Heart left ventricle (tissue), 16 donors: ENCODE measurements at regions not wholly inside any gene's neighbourhood (a gene's known extent, or its start where the extent isn't known, plus 50 kb on each side); places are given as distances from the start of the nearest gene placed in this dataset.

Source experiments
- ATAC-seq, 4 donors: fragments of 200-7000 bp; cut with Tn5 transposase; one replicate each; pipeline ENCODE4 v1.9.1; 2020 to 2022; ENCODE audit warnings: moderate library complexity in 4 of 4, mild to moderate bottlenecking in 3 of 4, moderate number of reproducible peaks in 1 of 4
- DNase-seq, 5 donors: peaks; one replicate each; pipeline ENCODE4 v3.0.0-alpha.2; 2020
- H3K27ac ChIP-seq, 12 donors: fragments of 200-600 bp; sonication (generic) in 4 of 12; one replicate each; pipeline versions ENCODE4 v1.5.0 to v1.8.0; 2016 to 2022; ENCODE audit warnings: mild to moderate bottlenecking in 2 of 12
- H3K27me3 ChIP-seq, 9 donors: fragments of 200-600 bp; sonication (generic) in 2 of 9; one replicate each; pipeline versions ENCODE4 v1.5.1 to v1.8.0; 2016 to 2022; ENCODE audit warnings: mild to moderate bottlenecking in 3 of 9
- H3K36me3 ChIP-seq, 9 donors: fragments of 200-600 bp; sonication (generic) in 2 of 9; one replicate each; pipeline versions ENCODE4 v1.5.0 to v1.8.0; 2018 to 2022; ENCODE audit warnings: mild to moderate bottlenecking in 2 of 9
- H3K4me1 ChIP-seq, 12 donors: fragments of 200-600 bp; sonication (generic) in 4 of 12; one replicate each; pipeline versions ENCODE4 v1.5.0 to v1.8.0; 2016 to 2022; ENCODE audit warnings: mild to moderate bottlenecking in 3 of 12
- H3K4me3 ChIP-seq, 12 donors: fragments of 200-600 bp; sonication (generic) in 4 of 12; one replicate each; pipeline versions ENCODE4 v1.5.0 to v1.8.0; 2017 to 2022; ENCODE audit warnings: mild to moderate bottlenecking in 9 of 12, moderate library complexity in 4 of 12
- H3K9me3 ChIP-seq, 12 donors: fragments of 200-600 bp; sonication (generic) in 4 of 12; one replicate each; pipeline versions ENCODE4 v1.5.0 to v1.8.0; 2016 to 2022; ENCODE audit warnings: mild to moderate bottlenecking in 1 of 12
- CTCF ChIP-seq, 12 donors: fragments of 200-600 bp; sonication (generic) in 4 of 12; IDR thresholded peaks; one replicate each; pipeline versions ENCODE4 v1.5.0 to v1.8.0; 2018 to 2022; ENCODE audit warnings: antibody characterized with exemption in 12 of 12, mild to moderate bottlenecking in 5 of 12
- POLR2A ChIP-seq, 2 donors: fragments of 450-650 bp; IDR thresholded peaks; one replicate each; pipeline ENCODE4 v1.6.1; 2017; ENCODE audit warnings: antibody characterized with exemption in 2 of 2, mild to moderate bottlenecking in 2 of 2, moderate library complexity in 2 of 2
- WGBS, 4 donors: extraction: QIAGEN DNeasy Blood & Tissue Kit in 2 of 4; methylation state at CpG; one replicate each; pipeline versions ENCODE4 v1.1.5 to v1.1.7; 2013 to 2018; 5-methylcytosine and 5-hydroxymethylcytosine counted together
- intact Hi-C, 10 donors: fragments of 100-400 bp; cut with DNase I; formaldehyde crosslinking; loops; one replicate each; pipeline versions ENCODE4 v1.11.1 to v1.14.2; 2022
- donor health status: ischemic (EF 13 %, LVEDD 7.1; RV severe dilation, severe dysfunction).
- donor health status: healthy with polysubstance abuse.
- donor health status: DM: no; HTN: yes; CAD: no.
- donor health status: DM: no; HTN: no; CAD: no.
- donor health status: ischemic (EF 25% LVEDD 6.9; RV normal size, moderate dysfunction).
- donor health status: ischemic (EF 25% LVEDD 5.7; RV mildly dilated, moderate dysfunction).
- donor health status: healthy.
- donor health status: DM: yes; HTN: yes; CAD: no.
- donor health status: ischemic (EF 35%, LVEDD 5.7; RV mildly dilated, moderate dysfunction).
- donor health status: nonischemic (EF 11% LVEDD 7.7; RV severe dilation, severe dysfunction).
- donor health status: DM: yes; HTN: yes; CAD: no.
- donor health status: PGD.
- donor health status: ischemic (EF 29% LVEDD 5.4; RV normal size, mild dysfunction).
- donor health status: nonischemic (EF 23%, LVEDD 6.1; RV moderate dilation, normal function).

- no peak for TF ChIP-seq POLR2A (IDR thresholded peaks at IDR 0.05)
- no peak for TF ChIP-seq CTCF (IDR thresholded peaks at IDR 0.05)
- H3K9me3 ChIP-seq = no peaks in the 10 kb centered on the region
- WGBS, 4 donors = 99 to 100% methylated on average over 4 of the region's 4 CpGs; no CpG with 5 or more reads in 2 of the 4 donors
- no peaks in the 10 kb centered on the region for H3K36me3 ChIP-seq
- intact Hi-C loops = no loop called here
- no peak for ATAC-seq
- H3K27me3 ChIP-seq = no peaks in the 10 kb centered on the region
- no peak overlapping the region for H3K4me3 ChIP-seq
- no peak overlapping the region for H3K27ac ChIP-seq
- no peak for DNase-seq
- H3K4me1 ChIP-seq = no peaks in the 10 kb centered on the region
Observed at GRCh38 chrY:7681426-7681825, 769.9 kb upstream of the AMELY start.

- Histone ChIP-seq H3K9me3 (no peaks in the 10 kb centered on the region), H3K4me1 (no peaks in the 10 kb centered on the region), H3K4me3 (no peak overlapping the region), H3K27me3 (no peaks in the 10 kb centered on the region), H3K27ac (no peak overlapping the region), H3K36me3 (no peaks in the 10 kb centered on the region)
- DNase-seq (no peak), ATAC-seq (no peak)
- 89 to 95% methylated on average over 2 of the region's 2 CpGs; no CpG with 5 or more reads in 2 of the 4 donors for WGBS, 4 donors
- intact Hi-C loops = no loop called here
- TF ChIP-seq POLR2A (IDR thresholded peaks at IDR 0.05) = no peak
- no peak for TF ChIP-seq CTCF (IDR thresholded peaks at IDR 0.05)
Observed at GRCh38 chrY:7674465-7674864, 762.9 kb upstream of the AMELY start.

- Histone ChIP-seq H3K36me3 (no peaks in the 10 kb centered on the region), H3K27ac (no peak overlapping the region), H3K9me3 (no peaks in the 10 kb centered on the region), H3K4me1 (no peaks in the 10 kb centered on the region), H3K4me3 (no peak overlapping the region), H3K27me3 (no peaks in the 10 kb centered on the region)
- WGBS, 4 donors = 96% methylated on average over 15 of the region's 15 CpGs; no CpG with 5 or more reads in 2 of the 4 donors
- intact Hi-C loops = no loop called here
- TF ChIP-seq POLR2A (IDR thresholded peaks at IDR 0.05) (no peak), CTCF (IDR thresholded peaks at IDR 0.05) (no peak)
- ATAC-seq = no peak
- no peak for DNase-seq
Observed at GRCh38 chrY:7672796-7673195, 761.2 kb upstream of the AMELY start.

GRCh38 chrY:7663261-7663660 lies 751.7 kb upstream of the AMELY start:
- intact Hi-C loops = no loop called here
- no peak for ATAC-seq
- Histone ChIP-seq H3K4me1 (no peaks in the 10 kb centered on the region), H3K4me3 (no peak overlapping the region), H3K27me3 (no peaks in the 10 kb centered on the region), H3K9me3 (no peaks in the 10 kb centered on the region), H3K36me3 (no peaks in the 10 kb centered on the region), H3K27ac (no peak overlapping the region)
- TF ChIP-seq POLR2A (IDR thresholded peaks at IDR 0.05) = no peak
- no peak for TF ChIP-seq CTCF (IDR thresholded peaks at IDR 0.05)
- 72 to 81% methylated on average over 4 of the region's 4 CpGs; no CpG with 5 or more reads in 2 of the 4 donors for WGBS, 4 donors
- no peak for DNase-seq
